HFFc6 (cell line): ENCODE measurements at regions not wholly inside any gene's neighbourhood (a gene's known extent, or its start where the extent isn't known, plus 50 kb on each side); places are given as distances from the start of the nearest gene placed in this dataset.

ENCODE experiments used
- DNase-seq: peaks from one replicate; pipeline ENCODE4 v3.0.0-alpha.2; 2018
- H3K27ac Mint-ChIP-seq: 2 replicates; pipeline ENCODE4 v1.8.0; 2020; ENCODE audit warnings: mild to moderate bottlenecking, mixed read lengths
- H3K27me3 Mint-ChIP-seq: 2 replicates; pipeline ENCODE4 v1.8.0; 2021; ENCODE audit warnings: mild to moderate bottlenecking, moderate library complexity, mixed read lengths; ENCODE audit not compliant: insufficient read depth
- H3K36me3 Mint-ChIP-seq: 2 replicates; pipeline ENCODE4 v1.8.0; 2021; ENCODE audit warnings: low read depth, mixed read lengths
- H3K4me1 Mint-ChIP-seq: 2 replicates; pipeline ENCODE4 v1.8.0; 2020; ENCODE audit warnings: low read depth, mixed read lengths
- H3K4me3 Mint-ChIP-seq: 2 replicates; pipeline ENCODE4 v1.8.0; 2020; ENCODE audit warnings: mild to moderate bottlenecking, moderate library complexity, mixed read lengths
- H3K9me3 Mint-ChIP-seq: 2 replicates; pipeline ENCODE4 v1.8.0; 2020; ENCODE audit warnings: mild to moderate bottlenecking, mixed read lengths
- CTCF ChIP-seq: fragments of 200-600 bp; sonication (generic); IDR thresholded peaks from 2 replicates; pipeline ENCODE4 v1.5.0; 2021; ENCODE audit warnings: antibody characterized with exemption, mild to moderate bottlenecking

- Mint-ChIP-seq H3K36me3 (no peaks in the 10 kb centered on the region), H3K9me3 (no peaks in the 10 kb centered on the region), H3K27me3 (peaks cover 2% of the 10 kb centered on the region; the same call in 1 of the 2 replicates), H3K4me3 (no peak overlapping the region), H3K4me1 (no peaks in the 10 kb centered on the region), H3K27ac (no peak overlapping the region)
- no peak for TF ChIP-seq CTCF
- no peak for DNase-seq
Measured at GRCh38 chr2:192288295-192288694, 93.6 kb upstream of the TMEFF2 start.

- Mint-ChIP-seq H3K36me3 (no peaks in the 10 kb centered on the region), H3K27ac (no peak overlapping the region), H3K4me1 (no peaks in the 10 kb centered on the region), H3K4me3 (no peak overlapping the region), H3K9me3 (no peaks in the 10 kb centered on the region), H3K27me3 (peaks cover 2% of the 10 kb centered on the region; the same call in 1 of the 2 replicates)
- DNase-seq: peak; percentile 37
- TF ChIP-seq CTCF: peak; percentile 75; the same call in 1 of the 2 replicates
Measured at GRCh38 chr2:192286093-192286701, 91.5 kb upstream of the TMEFF2 start.

GRCh38 chr2:192283450-192283849 is 88.7 kb upstream of the TMEFF2 start:
- H3K36me3 Mint-ChIP-seq: no peaks in the 10 kb centered on the region
- H3K4me3 Mint-ChIP-seq: no peak overlapping the region
- no peak for TF ChIP-seq CTCF
- H3K9me3 Mint-ChIP-seq: no peaks in the 10 kb centered on the region
- no peak for DNase-seq
- peaks cover 2% of the 10 kb centered on the region; the same call in 1 of the 2 replicates for H3K27me3 Mint-ChIP-seq
- no peaks in the 10 kb centered on the region for H3K4me1 Mint-ChIP-seq
- no peak overlapping the region for H3K27ac Mint-ChIP-seq

GRCh38 chr2:192278701-192279100 is 84.0 kb upstream of the TMEFF2 start:
- no peak for DNase-seq
- Mint-ChIP-seq H3K4me1 (no peaks in the 10 kb centered on the region), H3K4me3 (no peak overlapping the region), H3K27ac (no peak overlapping the region), H3K36me3 (no peaks in the 10 kb centered on the region), H3K27me3 (peaks cover 3% of the 10 kb centered on the region; the same call in 1 of the 2 replicates), H3K9me3 (no peaks in the 10 kb centered on the region)
- no peak for TF ChIP-seq CTCF

GRCh38 chr2:192277494-192278109 is 82.9 kb upstream of the TMEFF2 start:
- Mint-ChIP-seq H3K4me1 (no peaks in the 10 kb centered on the region), H3K4me3 (no peak overlapping the region), H3K27me3 (peaks cover 3% of the 10 kb centered on the region; the same call in 1 of the 2 replicates), H3K9me3 (no peaks in the 10 kb centered on the region), H3K36me3 (no peaks in the 10 kb centered on the region), H3K27ac (no peak overlapping the region)
- no peak for DNase-seq
- TF ChIP-seq CTCF: no peak
